ENCODE measurements at regions not wholly inside any gene's neighbourhood (a gene's known extent, or its start where the extent isn't known, plus 50 kb on each side); places are given as distances from the start of the nearest gene placed in this dataset.
"Not testable (repeated sequence)": the region's sequence is repeated elsewhere in the genome, so short reads cannot be mapped to it uniquely, and the experiment has no call there.

GRCh38 chr4:54587107-54587891, 70.5 kb upstream of the KIT start:
- no peaks in the 10 kb centered on the region for H3K9me3 ChIP-seq
- H3K27me3 ChIP-seq: peaks cover 8% of the 10 kb centered on the region
- no peaks in the 10 kb centered on the region for H3K4me1 ChIP-seq
- H3K4me3 ChIP-seq: no peak overlapping the region
- H3K27ac ChIP-seq: no peak overlapping the region
- H3K36me3 ChIP-seq: no peaks in the 10 kb centered on the region
- ATAC-seq: no peak
- TF ChIP-seq EP300 (IDR thresholded peaks at IDR 0.05) (no peak), CTCF (IDR thresholded peaks at IDR 0.05) (no peak), POLR2A (IDR thresholded peaks at IDR 0.05) (no peak), POLR2AphosphoS5 (IDR thresholded peaks at IDR 0.05) (no peak)
- 83 to 85% methylated on average over 2 of the region's 2 CpGs for WGBS, 2 donors (ENCODE audit: low coverage in 1 of 2)

GRCh38 chr4:54588404-54588803, 69.4 kb upstream of the KIT start:
- H3K4me3 ChIP-seq: no peak overlapping the region
- no peaks in the 10 kb centered on the region for H3K36me3 ChIP-seq
- peaks cover 7% of the 10 kb centered on the region for H3K27me3 ChIP-seq
- ATAC-seq: no peak
- TF ChIP-seq EP300 (IDR thresholded peaks at IDR 0.05): no peak
- TF ChIP-seq POLR2A (IDR thresholded peaks at IDR 0.05): no peak
- TF ChIP-seq CTCF (IDR thresholded peaks at IDR 0.05): no peak
- TF ChIP-seq POLR2AphosphoS5 (IDR thresholded peaks at IDR 0.05): no peak
- H3K9me3 ChIP-seq: no peaks in the 10 kb centered on the region
- H3K4me1 ChIP-seq: no peaks in the 10 kb centered on the region
- no peak overlapping the region for H3K27ac ChIP-seq
- WGBS, 2 donors (ENCODE audit: low coverage in 1 of 2): 54 to 68% methylated on average over 3 to 4 of the region's 4 CpGs

GRCh38 chr4:54589586-54589985, 68.2 kb upstream of the KIT start:
- H3K9me3 ChIP-seq: no peaks in the 10 kb centered on the region
- 94 to 100% methylated on average over 2 of the region's 2 CpGs for WGBS, 2 donors (ENCODE audit: low coverage in 1 of 2)
- TF ChIP-seq POLR2AphosphoS5 (IDR thresholded peaks at IDR 0.05) (no peak), POLR2A (IDR thresholded peaks at IDR 0.05) (no peak), CTCF (IDR thresholded peaks at IDR 0.05) (no peak), EP300 (IDR thresholded peaks at IDR 0.05) (no peak)
- no peak for ATAC-seq
- H3K4me1 ChIP-seq: no peaks in the 10 kb centered on the region
- no peak overlapping the region for H3K4me3 ChIP-seq
- H3K27me3 ChIP-seq: no peaks in the 10 kb centered on the region
- no peaks in the 10 kb centered on the region for H3K36me3 ChIP-seq
- no peak overlapping the region for H3K27ac ChIP-seq

DNA sequence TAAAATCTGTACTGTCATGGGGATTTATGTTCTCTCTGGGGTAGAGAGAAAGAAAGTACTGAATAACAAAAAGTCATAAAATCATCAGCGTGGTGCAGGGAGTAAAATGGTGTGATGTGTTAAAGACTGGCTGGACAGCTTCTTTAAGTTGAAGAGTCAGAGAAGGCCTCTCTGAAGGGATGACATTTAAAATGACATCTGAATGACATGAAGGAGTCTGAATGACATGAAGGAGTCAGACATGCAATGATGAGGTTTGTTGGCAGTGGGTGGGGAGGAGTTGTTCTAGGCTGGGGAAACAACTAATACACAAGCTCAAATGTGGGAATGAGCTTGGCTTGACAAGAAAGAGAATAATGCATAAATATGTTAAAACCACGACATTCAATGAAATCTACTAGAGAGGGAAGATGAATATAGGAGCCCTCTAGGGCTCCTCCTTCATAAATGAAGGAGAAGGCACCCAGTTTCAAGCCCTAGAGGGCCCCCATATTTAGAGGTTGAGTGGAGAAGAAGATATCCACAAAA, 63.9 kb upstream of the KIT start:
- Histone ChIP-seq H3K36me3 (no peaks in the 10 kb centered on the region), H3K27me3 (no peaks in the 10 kb centered on the region), H3K9me3 (no peaks in the 10 kb centered on the region), H3K4me3 (no peak overlapping the region), H3K27ac (no peak overlapping the region), H3K4me1 (no peaks in the 10 kb centered on the region)
- no peak for TF ChIP-seq POLR2A (IDR thresholded peaks at IDR 0.05)
- ATAC-seq: no peak
- WGBS, 2 donors (ENCODE audit: low coverage in 1 of 2): 60 to 66% methylated on average over 2 of the region's 2 CpGs

DNA sequence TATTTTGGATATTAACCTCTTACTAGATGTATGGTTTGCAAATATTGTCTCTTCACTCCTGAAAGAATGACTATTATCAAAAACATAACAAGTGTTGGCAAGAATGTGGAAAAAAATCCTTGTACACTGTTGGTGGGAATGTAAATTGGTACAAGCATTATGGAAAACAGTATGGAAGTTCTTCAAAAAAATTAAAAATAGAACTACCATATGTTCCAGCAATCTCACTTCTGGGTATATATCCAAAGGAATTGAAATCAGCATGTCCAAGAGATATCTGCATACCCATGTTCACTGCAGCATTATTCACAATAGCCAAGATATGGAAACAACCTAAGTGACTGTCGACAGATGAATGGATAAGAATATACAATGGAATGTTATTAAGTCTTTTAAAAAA, 61.6 kb upstream of the KIT start:
- no peak for TF ChIP-seq POLR2A (IDR thresholded peaks at IDR 0.05)
- TF ChIP-seq EP300 (IDR thresholded peaks at IDR 0.05): no peak
- no peak for TF ChIP-seq POLR2AphosphoS5 (IDR thresholded peaks at IDR 0.05)
- no peak for TF ChIP-seq CTCF (IDR thresholded peaks at IDR 0.05)
- 82% methylated on average over 1 of the region's 1 CpG; no CpG with 5 or more reads in 1 of the 2 donors for WGBS, 2 donors (ENCODE audit: low coverage in 1 of 2)
- ATAC-seq: no peak
- H3K27ac ChIP-seq: no peak overlapping the region
- H3K4me3 ChIP-seq: no peak overlapping the region
- no peaks in the 10 kb centered on the region for H3K9me3 ChIP-seq
- H3K27me3 ChIP-seq: no peaks in the 10 kb centered on the region
- no peaks in the 10 kb centered on the region for H3K36me3 ChIP-seq
- H3K4me1 ChIP-seq: no peaks in the 10 kb centered on the region

DNA sequence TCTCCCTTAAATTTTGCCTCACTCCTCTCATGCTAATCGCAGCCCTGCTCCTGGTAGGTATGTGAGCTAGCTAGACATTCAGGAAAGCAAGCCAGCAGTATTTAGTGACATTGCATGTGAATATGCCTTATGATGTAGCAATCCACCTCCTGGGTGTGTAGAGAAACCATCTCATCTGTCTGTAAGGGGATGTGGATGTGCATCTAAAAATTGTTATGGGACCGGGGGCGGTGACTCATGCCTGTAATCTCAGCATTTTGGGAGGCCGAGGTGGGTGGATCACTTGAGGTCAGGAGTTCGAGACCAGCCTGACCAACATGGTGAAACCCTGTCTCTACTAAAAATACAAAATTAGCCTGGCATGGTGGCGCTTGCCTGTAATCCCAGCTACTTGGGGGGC, 60.1 kb upstream of the KIT start:
- not testable (repeated sequence) for H3K9me3 ChIP-seq, ATAC-seq, H3K27ac ChIP-seq, H3K4me1 ChIP-seq, H3K36me3 ChIP-seq, H3K4me3 ChIP-seq, H3K27me3 ChIP-seq
- 92 to 93% methylated on average over 5 to 6 of the region's 6 CpGs for WGBS, 2 donors (ENCODE audit: low coverage in 1 of 2)

- WGBS, 2 donors (ENCODE audit: low coverage in 1 of 2): 76 to 84% methylated on average over 2 to 4 of the region's 4 CpGs
- not testable (repeated sequence) for ATAC-seq
Measured at GRCh38 chr4:54602175-54602574, 55.6 kb upstream of the KIT start.

More at GRCh38 chr4:54602175-54602574, 55.6 kb upstream of the KIT start:
- not testable (repeated sequence) for H3K27ac ChIP-seq, H3K27me3 ChIP-seq, H3K9me3 ChIP-seq, H3K36me3 ChIP-seq, H3K4me3 ChIP-seq, H3K4me1 ChIP-seq
